ENCODE measurements at regions not wholly inside any gene's neighbourhood (a gene's known extent, or its start where the extent isn't known, plus 50 kb on each side); places are given as distances from the start of the nearest gene placed in this dataset.

DNA sequence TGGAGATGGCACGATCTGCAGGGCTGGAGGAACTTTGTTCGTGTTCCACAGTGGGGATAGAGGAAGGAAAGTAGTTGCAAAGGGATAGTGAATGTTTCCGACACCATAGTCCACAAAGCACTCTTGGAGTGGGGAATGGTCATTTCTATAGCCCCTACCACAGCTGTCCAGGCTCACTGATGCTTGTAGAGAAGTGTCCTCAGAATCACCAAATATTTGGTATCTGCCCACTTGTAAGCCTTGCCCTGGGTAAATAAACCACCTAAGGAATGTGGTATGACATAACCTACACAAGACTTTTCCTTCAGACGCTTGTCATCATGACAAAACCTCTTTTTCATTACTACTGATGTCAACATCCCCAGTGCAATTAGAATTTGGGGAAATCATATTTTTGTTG lies 686.5 kb upstream of the ARGLU1 start:
- H3K4me2 ChIP-seq (ENCODE audit: insufficient read depth, low read length) = no peak overlapping the region
- H3K4me3 ChIP-seq = no peak overlapping the region
- H3K9me1 ChIP-seq (ENCODE audit: control insufficient read depth, insufficient read depth, low read length) = no peaks in the 10 kb centered on the region
- H2AFZ ChIP-seq (ENCODE audit: low read depth, low read length) = no peak overlapping the region
- in situ Hi-C loops (cut with MboI) = loop anchor here (10.0 kb wide), 2 partner anchors 780 to 1520 kb away; no protein-coding TSS in a partner anchor
- H3K36me3 ChIP-seq (ENCODE audit: control insufficient read depth, insufficient read depth, low read length) = no peaks in the 10 kb centered on the region
- intact Hi-C loops (cut with micrococcal nuclease) = no loop called here
- H3K27ac ChIP-seq (ENCODE audit: extremely low read depth, low read depth, low read length) = no peak overlapping the region
- 0% methylated on average over 4 of the region's 4 CpGs for WGBS (ENCODE audit: insufficient coverage, low coverage, missing lambda C conversion rate)
- ChIA-PET POLR2A (no interaction called here), CTCF (ENCODE audit: low intra/inter-chr PET ratio) (no interaction called here)
- FAIRE-seq = no peak
- H4K20me1 ChIP-seq (replicated peaks; ENCODE audit: control insufficient read depth, insufficient read depth, low read length) = no peaks in the 10 kb centered on the region
- no peaks in the 10 kb centered on the region for H3K79me2 ChIP-seq (ENCODE audit: control insufficient read depth, insufficient read depth, low read length)
- ATAC-seq = no peak
- no peaks in the 10 kb centered on the region for H3K27me3 ChIP-seq (ENCODE audit: control insufficient read depth in 2 of 2, insufficient read depth in 2 of 2, low read length in 2 of 2)
- DNase-seq (ENCODE audit: extremely low read depth in 1 of 4, low spot score in 3 of 4) = no peak
- no peaks in the 10 kb centered on the region for H3K4me1 ChIP-seq (replicated peaks in 1 of 2; ENCODE audit: control insufficient read depth in 2 of 2, insufficient read depth in 2 of 2, low read length in 2 of 2)
- no TSS peak for BruUV-seq (replicated peaks)
- no peak overlapping the region for H3K9ac ChIP-seq (ENCODE audit: insufficient read depth in 1 of 2, low read depth in 2 of 2, low read length in 2 of 2)
- no peaks in the 10 kb centered on the region for H3K9me3 ChIP-seq (replicated peaks; ENCODE audit: control insufficient read depth, insufficient read depth, low read depth, low read length)
- no peak for TF ChIP-seq BRF1 (IDR thresholded peaks at IDR 0.05; ENCODE audit: borderline replicate concordance, extremely low read depth, insufficient read length)
- no peak for TF ChIP-seq MAFG (tag; conservative IDR thresholded peaks at IDR 0.05)
- TF ChIP-seq FOXA3 (CRISPR knock-in tag; conservative IDR thresholded peaks at IDR 0.05 in 1 of 2, IDR thresholded peaks at IDR 0.05 in 1 of 2) = no peak
- no peak for TF ChIP-seq BHLHE40 (IDR thresholded peaks at IDR 0.05; ENCODE audit: low read length)
- no peak for TF ChIP-seq SMARCA4 (IDR thresholded peaks at IDR 0.05)
- no peak for TF ChIP-seq CREM (IDR thresholded peaks at IDR 0.05; ENCODE audit: low read depth)
- no peak for TF ChIP-seq HDAC6 (IDR thresholded peaks at IDR 0.05; ENCODE audit: low read depth, low read length)
- TF ChIP-seq, protein P1, sequence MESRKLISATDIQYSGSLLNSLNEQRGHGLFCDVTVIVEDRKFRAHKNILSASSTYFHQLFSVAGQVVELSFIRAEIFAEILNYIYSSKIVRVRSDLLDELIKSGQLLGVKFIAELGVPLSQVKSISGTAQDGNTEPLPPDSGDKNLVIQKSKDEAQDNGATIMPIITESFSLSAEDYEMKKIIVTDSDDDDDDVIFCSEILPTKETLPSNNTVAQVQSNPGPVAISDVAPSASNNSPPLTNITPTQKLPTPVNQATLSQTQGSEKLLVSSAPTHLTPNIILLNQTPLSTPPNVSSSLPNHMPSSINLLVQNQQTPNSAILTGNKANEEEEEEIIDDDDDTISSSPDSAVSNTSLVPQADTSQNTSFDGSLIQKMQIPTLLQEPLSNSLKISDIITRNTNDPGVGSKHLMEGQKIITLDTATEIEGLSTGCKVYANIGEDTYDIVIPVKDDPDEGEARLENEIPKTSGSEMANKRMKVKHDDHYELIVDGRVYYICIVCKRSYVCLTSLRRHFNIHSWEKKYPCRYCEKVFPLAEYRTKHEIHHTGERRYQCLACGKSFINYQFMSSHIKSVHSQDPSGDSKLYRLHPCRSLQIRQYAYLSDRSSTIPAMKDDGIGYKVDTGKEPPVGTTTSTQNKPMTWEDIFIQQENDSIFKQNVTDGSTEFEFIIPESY (CRISPR knock-in tag; IDR thresholded peaks at IDR 0.05) = no peak
- TF ChIP-seq SRSF7 (optimal IDR thresholded peaks at IDR 0.05; ENCODE audit: low read depth, low read length) = no peak
- TF ChIP-seq ZNF583 (CRISPR knock-in tag; IDR thresholded peaks at IDR 0.05) = no peak
- no peak for TF ChIP-seq ZNF175 (CRISPR knock-in tag; IDR thresholded peaks at IDR 0.05; ENCODE audit: low read depth)
- TF ChIP-seq, protein P2, sequence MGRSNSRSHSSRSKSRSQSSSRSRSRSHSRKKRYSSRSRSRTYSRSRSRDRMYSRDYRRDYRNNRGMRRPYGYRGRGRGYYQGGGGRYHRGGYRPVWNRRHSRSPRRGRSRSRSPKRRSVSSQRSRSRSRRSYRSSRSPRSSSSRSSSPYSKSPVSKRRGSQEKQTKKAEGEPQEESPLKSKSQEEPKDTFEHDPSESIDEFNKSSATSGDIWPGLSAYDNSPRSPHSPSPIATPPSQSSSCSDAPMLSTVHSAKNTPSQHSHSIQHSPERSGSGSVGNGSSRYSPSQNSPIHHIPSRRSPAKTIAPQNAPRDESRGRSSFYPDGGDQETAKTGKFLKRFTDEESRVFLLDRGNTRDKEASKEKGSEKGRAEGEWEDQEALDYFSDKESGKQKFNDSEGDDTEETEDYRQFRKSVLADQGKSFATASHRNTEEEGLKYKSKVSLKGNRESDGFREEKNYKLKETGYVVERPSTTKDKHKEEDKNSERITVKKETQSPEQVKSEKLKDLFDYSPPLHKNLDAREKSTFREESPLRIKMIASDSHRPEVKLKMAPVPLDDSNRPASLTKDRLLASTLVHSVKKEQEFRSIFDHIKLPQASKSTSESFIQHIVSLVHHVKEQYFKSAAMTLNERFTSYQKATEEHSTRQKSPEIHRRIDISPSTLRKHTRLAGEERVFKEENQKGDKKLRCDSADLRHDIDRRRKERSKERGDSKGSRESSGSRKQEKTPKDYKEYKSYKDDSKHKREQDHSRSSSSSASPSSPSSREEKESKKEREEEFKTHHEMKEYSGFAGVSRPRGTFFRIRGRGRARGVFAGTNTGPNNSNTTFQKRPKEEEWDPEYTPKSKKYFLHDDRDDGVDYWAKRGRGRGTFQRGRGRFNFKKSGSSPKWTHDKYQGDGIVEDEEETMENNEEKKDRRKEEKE (IDR thresholded peaks at IDR 0.05; ENCODE audit: borderline replicate concordance in 1 of 2, control insufficient read depth in 1 of 2, low read depth in 2 of 2, low read length in 1 of 2) = no peak
- no peak for TF ChIP-seq FOXJ3 (CRISPR knock-in tag; IDR thresholded peaks at IDR 0.05)
- TF ChIP-seq TCF7L2 (IDR thresholded peaks at IDR 0.05; ENCODE audit: low read depth, low read length) = no peak
- no peak for TF ChIP-seq SIRT6 (IDR thresholded peaks at IDR 0.05; ENCODE audit: low read depth, low read length)
- TF ChIP-seq, protein P3, sequence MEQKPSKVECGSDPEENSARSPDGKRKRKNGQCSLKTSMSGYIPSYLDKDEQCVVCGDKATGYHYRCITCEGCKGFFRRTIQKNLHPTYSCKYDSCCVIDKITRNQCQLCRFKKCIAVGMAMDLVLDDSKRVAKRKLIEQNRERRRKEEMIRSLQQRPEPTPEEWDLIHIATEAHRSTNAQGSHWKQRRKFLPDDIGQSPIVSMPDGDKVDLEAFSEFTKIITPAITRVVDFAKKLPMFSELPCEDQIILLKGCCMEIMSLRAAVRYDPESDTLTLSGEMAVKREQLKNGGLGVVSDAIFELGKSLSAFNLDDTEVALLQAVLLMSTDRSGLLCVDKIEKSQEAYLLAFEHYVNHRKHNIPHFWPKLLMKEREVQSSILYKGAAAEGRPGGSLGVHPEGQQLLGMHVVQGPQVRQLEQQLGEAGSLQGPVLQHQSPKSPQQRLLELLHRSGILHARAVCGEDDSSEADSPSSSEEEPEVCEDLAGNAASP (IDR thresholded peaks at IDR 0.05) = no peak
- TF ChIP-seq, protein P4, sequence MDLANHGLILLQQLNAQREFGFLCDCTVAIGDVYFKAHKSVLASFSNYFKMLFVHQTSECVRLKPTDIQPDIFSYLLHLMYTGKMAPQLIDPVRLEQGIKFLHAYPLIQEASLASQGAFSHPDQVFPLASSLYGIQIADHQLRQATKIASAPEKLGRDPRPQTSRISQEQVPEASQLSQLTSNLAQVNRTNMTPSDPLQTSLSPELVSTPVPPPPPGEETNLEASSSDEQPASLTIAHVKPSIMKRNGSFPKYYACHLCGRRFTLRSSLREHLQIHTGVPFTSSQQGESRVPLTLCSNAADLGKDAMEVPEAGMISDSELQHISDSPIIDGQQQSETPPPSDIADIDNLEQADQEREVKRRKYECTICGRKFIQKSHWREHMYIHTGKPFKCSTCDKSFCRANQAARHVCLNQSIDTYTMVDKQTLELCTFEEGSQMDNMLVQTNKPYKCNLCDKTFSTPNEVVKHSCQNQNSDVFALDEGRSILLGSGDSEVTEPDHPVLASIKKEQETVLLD (IDR thresholded peaks at IDR 0.05) = no peak

Measured in K562 (cell line).